SK-N-SH (cell line): ENCODE measurements at regions not wholly inside any gene's neighbourhood (a gene's known extent, or its start where the extent isn't known, plus 50 kb on each side); places are given as distances from the start of the nearest gene placed in this dataset.
A peak's percentile ranks its signal among the peaks of the same experiment; 100 is the strongest.

Source experiments
- EZH2phosphoT487 ChIP-seq: fragments of 200-600 bp; sonication (generic); IDR thresholded peaks from 2 replicates; pipeline ENCODE4 v1.6.1; 2017; ENCODE audit warnings: low read depth, mixed run types, mild to moderate bottlenecking, antibody characterized with exemption, moderate library complexity, borderline replicate concordance
- YY1 ChIP-seq: IDR thresholded peaks from 2 replicates; pipeline ENCODE4 v1.4.0; 2012; ENCODE audit warnings: low read depth, mild to moderate bottlenecking
- TF ChIP-seq, protein P1 (sequence below): fragments of 200-600 bp; sonication (generic); IDR thresholded peaks from 2 replicates; pipeline ENCODE4 v1.6.1; 2017; ENCODE audit warnings: antibody characterized with exemption, mild to moderate bottlenecking, moderate library complexity
- TF ChIP-seq, protein P2 (sequence below): IDR thresholded peaks from 2 replicates; pipeline ENCODE4; 2012
- TF ChIP-seq, protein P3 (sequence below): IDR thresholded peaks from 2 replicates; pipeline ENCODE4 v1.4.0; 2012; ENCODE audit warnings: low read depth, borderline replicate concordance

- TF ChIP-seq, protein P1, sequence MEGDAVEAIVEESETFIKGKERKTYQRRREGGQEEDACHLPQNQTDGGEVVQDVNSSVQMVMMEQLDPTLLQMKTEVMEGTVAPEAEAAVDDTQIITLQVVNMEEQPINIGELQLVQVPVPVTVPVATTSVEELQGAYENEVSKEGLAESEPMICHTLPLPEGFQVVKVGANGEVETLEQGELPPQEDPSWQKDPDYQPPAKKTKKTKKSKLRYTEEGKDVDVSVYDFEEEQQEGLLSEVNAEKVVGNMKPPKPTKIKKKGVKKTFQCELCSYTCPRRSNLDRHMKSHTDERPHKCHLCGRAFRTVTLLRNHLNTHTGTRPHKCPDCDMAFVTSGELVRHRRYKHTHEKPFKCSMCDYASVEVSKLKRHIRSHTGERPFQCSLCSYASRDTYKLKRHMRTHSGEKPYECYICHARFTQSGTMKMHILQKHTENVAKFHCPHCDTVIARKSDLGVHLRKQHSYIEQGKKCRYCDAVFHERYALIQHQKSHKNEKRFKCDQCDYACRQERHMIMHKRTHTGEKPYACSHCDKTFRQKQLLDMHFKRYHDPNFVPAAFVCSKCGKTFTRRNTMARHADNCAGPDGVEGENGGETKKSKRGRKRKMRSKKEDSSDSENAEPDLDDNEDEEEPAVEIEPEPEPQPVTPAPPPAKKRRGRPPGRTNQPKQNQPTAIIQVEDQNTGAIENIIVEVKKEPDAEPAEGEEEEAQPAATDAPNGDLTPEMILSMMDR, result peak; percentile 65
- no peak for TF ChIP-seq EZH2phosphoT487
- TF ChIP-seq YY1, result no peak
- TF ChIP-seq, protein P2, sequence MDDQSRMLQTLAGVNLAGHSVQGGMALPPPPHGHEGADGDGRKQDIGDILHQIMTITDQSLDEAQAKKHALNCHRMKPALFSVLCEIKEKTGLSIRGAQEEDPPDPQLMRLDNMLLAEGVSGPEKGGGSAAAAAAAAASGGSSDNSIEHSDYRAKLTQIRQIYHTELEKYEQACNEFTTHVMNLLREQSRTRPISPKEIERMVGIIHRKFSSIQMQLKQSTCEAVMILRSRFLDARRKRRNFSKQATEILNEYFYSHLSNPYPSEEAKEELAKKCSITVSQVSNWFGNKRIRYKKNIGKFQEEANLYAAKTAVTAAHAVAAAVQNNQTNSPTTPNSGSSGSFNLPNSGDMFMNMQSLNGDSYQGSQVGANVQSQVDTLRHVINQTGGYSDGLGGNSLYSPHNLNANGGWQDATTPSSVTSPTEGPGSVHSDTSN, result no peak
- TF ChIP-seq, protein P3, sequence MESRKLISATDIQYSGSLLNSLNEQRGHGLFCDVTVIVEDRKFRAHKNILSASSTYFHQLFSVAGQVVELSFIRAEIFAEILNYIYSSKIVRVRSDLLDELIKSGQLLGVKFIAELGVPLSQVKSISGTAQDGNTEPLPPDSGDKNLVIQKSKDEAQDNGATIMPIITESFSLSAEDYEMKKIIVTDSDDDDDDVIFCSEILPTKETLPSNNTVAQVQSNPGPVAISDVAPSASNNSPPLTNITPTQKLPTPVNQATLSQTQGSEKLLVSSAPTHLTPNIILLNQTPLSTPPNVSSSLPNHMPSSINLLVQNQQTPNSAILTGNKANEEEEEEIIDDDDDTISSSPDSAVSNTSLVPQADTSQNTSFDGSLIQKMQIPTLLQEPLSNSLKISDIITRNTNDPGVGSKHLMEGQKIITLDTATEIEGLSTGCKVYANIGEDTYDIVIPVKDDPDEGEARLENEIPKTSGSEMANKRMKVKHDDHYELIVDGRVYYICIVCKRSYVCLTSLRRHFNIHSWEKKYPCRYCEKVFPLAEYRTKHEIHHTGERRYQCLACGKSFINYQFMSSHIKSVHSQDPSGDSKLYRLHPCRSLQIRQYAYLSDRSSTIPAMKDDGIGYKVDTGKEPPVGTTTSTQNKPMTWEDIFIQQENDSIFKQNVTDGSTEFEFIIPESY, result no peak
These were observed 215.0 kb upstream of the HSF2 start for GRCh38 chr6:122184401-122184827.
